ENCODE measurements at regions not wholly inside any gene's neighbourhood (a gene's known extent, or its start where the extent isn't known, plus 50 kb on each side); places are given as distances from the start of the nearest gene placed in this dataset.
"Not testable (repeated sequence)": the region's sequence is repeated elsewhere in the genome, so short reads cannot be mapped to it uniquely, and the experiment has no call there.

- no peak for DNase-seq
Measured at GRCh38 chrX:125681058-125681457, 361.4 kb downstream of the TEX13C start.

DNA sequence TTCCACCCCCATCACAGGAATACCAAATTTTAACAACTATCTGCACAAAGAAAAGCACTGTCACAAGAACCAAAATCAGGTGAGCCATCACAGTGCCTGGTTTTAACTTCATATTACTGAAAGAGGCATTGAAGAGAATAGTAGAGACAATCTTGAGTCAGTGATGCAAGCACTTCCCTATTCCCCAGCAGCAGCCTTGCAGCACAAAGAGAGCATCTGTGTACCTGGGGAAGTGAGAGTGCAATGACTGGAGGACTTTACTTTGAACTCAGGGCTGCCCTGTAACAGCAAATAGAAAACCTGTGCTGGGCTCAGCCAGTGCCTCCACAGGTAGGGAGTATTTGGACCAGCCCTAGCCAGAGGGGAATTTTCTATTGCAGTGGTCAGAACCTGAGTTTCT, 361.8 kb downstream of the TEX13C start:
- no peak for DNase-seq

GRCh38 chrX:125690522-125690921, 370.9 kb downstream of the TEX13C start:
- DNase-seq: not testable (repeated sequence)

- DNase-seq: no peak
Measured at GRCh38 chrX:125694171-125694570, 374.5 kb downstream of the TEX13C start.

DNA sequence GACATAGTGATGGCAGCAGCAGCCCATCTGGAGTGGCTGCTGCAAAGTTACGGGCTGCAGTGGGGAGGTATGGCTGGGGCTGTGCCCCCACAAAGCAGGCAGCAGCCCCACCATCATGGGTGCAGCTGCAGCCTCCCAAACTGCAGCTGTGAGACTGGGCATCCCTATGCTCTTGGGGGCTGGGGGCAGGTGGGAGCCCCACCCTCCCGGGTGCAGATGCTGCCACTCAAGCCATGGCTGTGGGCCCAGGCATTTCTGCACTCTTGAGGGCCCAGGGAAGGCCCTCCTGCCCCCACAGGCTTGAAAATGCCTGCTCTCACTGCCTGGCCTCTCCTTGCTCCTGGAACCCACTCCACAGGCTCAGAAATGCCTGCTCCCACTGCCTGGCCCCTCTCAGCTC, 389.4 kb downstream of the TEX13C start:
- DNase-seq: no peak

- no peak for DNase-seq
Measured at GRCh38 chrX:125709532-125709931, 389.9 kb downstream of the TEX13C start.

- no peak for DNase-seq
Measured at GRCh38 chrX:125710403-125711062, 390.9 kb downstream of the TEX13C start.

GRCh38 chrX:125711103-125711502, 391.4 kb downstream of the TEX13C start:
- no peak for DNase-seq

DNA sequence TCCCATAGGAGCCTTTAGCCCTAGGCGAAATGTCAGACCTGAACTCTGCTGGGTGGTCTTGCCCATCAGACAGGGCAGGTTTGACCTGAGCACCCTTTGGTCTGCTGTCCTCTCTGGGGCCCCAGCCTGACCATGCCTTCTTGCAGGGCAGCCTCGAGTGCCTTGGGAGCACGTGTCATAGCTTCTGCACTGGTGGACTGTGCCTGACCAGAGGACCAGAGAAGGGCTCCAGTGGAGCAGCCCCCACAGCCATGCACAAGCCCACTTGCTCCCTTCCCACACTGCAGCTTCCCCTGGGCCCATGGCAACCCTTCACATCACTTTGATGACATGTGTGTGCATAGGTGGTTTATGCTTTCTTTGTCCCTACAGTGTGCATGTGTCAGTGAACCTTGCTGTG, 394.0 kb downstream of the TEX13C start:
- DNase-seq: no peak

- DNase-seq: no peak
Measured at GRCh38 chrX:125727117-125727516, 407.4 kb downstream of the TEX13C start.

- DNase-seq: no peak
Measured at GRCh38 chrX:125736008-125736729, 416.5 kb downstream of the TEX13C start.

DNA sequence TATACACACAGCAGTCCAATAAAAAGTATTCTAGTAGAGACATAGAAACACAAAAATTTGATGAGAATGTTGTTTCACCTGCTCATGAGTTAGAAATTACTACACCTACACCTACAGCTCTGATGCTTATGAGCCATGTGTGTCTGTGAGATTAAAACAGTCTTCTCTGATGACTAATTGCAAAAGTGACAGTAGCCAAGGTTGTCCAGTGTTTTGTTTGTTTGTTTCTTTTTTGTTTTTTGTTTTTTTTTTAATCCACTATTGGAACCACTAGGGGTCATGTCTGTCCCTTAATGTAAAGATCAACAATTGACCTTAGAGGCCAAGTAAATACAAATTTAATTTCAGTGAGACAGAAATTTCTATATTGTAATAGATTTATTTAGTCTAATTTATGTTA, 423.1 kb downstream of the TEX13C start:
- DNase-seq: no peak

GRCh38 chrX:125744914-125745313, 421.2 kb downstream of the DCAF12L2 start:
- no peak for DNase-seq

DNA sequence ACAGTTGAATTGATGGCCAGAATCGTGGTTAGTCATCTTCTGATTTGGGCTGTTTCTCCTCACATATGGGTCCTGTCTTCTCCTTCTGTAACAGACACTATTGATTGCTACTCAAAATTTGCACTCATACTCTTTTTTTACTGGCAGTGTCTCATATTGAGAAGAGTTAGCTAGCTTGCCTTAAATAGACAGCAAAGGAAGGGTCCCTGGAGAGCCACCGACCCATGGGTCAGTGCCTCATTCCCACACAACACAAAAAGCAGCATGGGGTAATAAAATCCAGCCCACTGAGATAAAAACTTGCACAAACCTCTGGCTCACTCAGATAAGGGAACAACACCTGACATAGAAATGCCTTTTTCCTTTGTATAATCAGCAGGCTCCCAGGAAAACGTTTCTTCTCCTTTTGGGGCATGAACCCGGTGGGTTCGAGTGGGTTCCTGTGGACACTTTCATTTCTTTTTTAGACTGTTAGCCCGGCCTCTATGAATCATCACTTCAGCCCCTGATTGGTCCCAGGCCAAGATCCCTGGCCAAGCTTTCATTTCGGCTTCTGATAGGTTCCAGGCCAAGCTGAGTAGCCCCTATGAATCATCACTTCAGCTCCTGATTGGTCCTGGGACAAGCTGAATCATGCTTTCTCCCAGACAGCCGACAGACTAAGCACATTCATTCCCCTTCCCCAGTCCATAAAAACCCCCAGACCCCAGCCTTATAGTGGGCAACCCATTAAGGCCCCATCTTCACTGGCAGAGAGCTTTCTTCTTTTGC, 408.1 kb downstream of the DCAF12L2 start:
- no peak for DNase-seq

DNA sequence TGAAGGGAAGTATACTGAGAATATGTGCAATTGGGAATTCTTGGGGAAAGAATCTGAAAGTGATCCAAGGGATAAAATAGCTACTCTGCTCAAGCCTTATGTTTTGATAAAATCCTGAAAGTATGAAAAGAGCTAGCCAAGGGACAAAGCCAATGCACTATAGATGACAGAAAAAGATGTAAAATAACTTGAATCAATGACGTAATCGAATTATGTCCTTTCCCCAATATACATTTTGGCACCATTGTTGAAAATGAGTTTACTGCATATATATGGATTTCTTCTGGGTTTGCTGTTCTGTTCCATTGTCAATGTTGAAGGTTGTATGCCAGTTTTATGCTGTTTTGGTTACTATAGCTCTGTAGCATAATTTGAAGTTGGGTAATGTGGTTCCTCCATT, 407.3 kb downstream of the DCAF12L2 start:
- DNase-seq: no peak

DNA sequence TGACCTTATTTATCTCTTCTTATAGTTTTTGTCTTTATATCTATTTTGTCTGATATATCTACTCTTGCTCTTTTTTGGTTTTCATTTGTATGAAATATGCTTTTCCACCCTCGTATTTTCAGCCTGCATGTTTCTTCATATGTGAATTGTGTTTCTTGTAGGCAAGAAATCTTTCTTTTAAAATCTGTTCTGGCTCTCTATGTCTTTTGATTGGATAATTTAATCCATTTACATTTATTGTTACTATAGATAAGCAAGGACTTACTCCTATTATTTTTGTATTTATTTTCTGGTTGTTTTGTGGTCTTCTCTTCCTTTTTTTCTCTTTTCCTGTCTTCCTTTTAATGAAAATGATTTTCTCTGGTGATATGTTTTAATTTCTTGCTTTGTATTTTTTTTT, 403.1 kb downstream of the DCAF12L2 start:
- DNase-seq: no peak

GRCh38 chrX:125765347-125765746, 400.7 kb downstream of the DCAF12L2 start:
- DNase-seq: no peak

DNA sequence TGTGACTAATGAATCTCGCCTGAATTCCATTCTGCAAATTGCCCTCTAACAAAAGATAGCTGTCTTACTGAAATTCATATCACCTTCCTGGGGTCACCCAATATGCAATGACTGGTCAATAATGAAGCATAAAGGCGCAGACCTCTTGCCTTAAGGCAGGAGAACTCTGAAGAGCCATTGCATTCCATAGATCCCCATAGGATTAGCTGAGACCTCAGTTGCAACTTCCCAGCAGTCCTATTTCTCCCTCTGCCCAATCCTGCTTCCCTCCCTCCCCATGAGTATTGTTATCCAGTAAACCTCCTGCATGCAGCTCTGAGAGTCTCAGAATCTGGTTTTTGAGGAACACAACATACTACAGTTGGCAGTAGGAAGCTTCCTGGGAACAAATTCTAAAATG, 396.5 kb downstream of the DCAF12L2 start:
- DNase-seq: no peak

- DNase-seq: no peak
Measured at GRCh38 chrX:125778261-125778660, 387.8 kb downstream of the DCAF12L2 start.

GRCh38 chrX:125782184-125782583, 383.9 kb downstream of the DCAF12L2 start:
- DNase-seq: no peak

DNA sequence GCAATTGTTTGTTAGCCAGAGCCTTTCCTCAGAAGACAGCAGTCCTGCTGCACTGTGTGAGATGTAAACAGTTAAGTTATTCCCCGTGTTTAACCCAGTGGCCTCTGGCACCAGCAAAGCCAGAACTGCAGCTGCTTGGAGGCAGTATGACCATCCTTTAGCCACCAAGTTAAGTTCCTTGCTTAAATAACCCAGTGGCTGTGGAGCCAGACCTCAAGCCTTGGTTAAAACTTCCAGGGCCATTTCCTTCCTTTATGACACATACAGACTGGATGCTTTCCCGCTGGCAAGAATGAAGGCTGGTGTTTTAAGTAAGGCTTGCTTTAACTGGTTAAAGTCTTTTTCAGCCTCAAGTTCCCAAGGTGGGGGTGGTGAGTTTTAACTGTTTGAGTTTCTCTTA, 379.8 kb downstream of the DCAF12L2 start:
- no peak for DNase-seq

GRCh38 chrX:125791787-125792186, 374.3 kb downstream of the DCAF12L2 start:
- DNase-seq: no peak

GRCh38 chrX:125810856-125811255, 355.2 kb downstream of the DCAF12L2 start:
- no peak for DNase-seq
